Neuronal stem cell (in vitro differentiated cells): ENCODE measurements at regions not wholly inside any gene's neighbourhood (a gene's known extent, or its start where the extent isn't known, plus 50 kb on each side); places are given as distances from the start of the nearest gene placed in this dataset.

Experiments used
- DNase-seq: peaks from one replicate; pipeline ENCODE4 v3.0.0-alpha.2; 2013; ENCODE audit warnings: low spot score
- H2AFZ ChIP-seq: one replicate; pipeline ENCODE4 v1.6.1; 2013; ENCODE audit warnings: mild to moderate bottlenecking, low read length, inconsistent platforms
- H2AK5ac ChIP-seq: 2 replicates; pipeline ENCODE4 v1.6.1; 2013; ENCODE audit warnings: low read depth, mild to moderate bottlenecking, inconsistent platforms, low read length, moderate library complexity, mixed read lengths
- H2BK120ac ChIP-seq: 2 replicates; pipeline ENCODE4 v1.6.1; 2013; ENCODE audit warnings: low read depth, mild to moderate bottlenecking, inconsistent platforms, low read length, moderate library complexity, mixed read lengths
- H2BK12ac ChIP-seq: one replicate; pipeline ENCODE4 v1.6.1; 2013; ENCODE audit warnings: low read length, inconsistent platforms
- H2BK15ac ChIP-seq: 2 replicates; pipeline ENCODE4 v1.6.1; 2013; ENCODE audit warnings: mild to moderate bottlenecking, low read length, inconsistent platforms, mixed read lengths
- H2BK5ac ChIP-seq: one replicate; pipeline ENCODE4 v1.6.1; 2013; ENCODE audit warnings: inconsistent platforms, mild to moderate bottlenecking, low read length, moderate library complexity
- H3K14ac ChIP-seq: one replicate; pipeline ENCODE4 v1.6.1; 2013; ENCODE audit warnings: low read length, inconsistent platforms
- H3K18ac ChIP-seq: 2 replicates; pipeline ENCODE4 v1.6.1; 2013; ENCODE audit warnings: low read length, inconsistent platforms
- H3K23ac ChIP-seq: 2 replicates; pipeline ENCODE4 v1.6.1; 2013; ENCODE audit warnings: low read depth, mild to moderate bottlenecking, mixed read lengths, low read length, inconsistent platforms; ENCODE audit not compliant: poor library complexity
- H3K27ac ChIP-seq: replicated peaks from 3 replicates; pipeline ENCODE4 v1.5.1; 2013; ENCODE audit warnings: low read length, inconsistent platforms
- H3K27me3 ChIP-seq, 3 experiments: 2 replicates each; pipeline ENCODE4 v1.6.1; 2013; ENCODE audit warnings: low read length in 3 of 3, mild to moderate bottlenecking in 2 of 3, inconsistent platforms in 1 of 3, low read depth in 1 of 3, mixed read lengths in 1 of 3, moderate library complexity in 1 of 3; ENCODE audit not compliant: control insufficient read depth in 3 of 3, insufficient read depth in 3 of 3
- H3K36me3 ChIP-seq, 2 donors: replicated peaks in 1 of 2; 2 replicates each; pipeline ENCODE4 v1.6.1; 2013; ENCODE audit warnings: low read length in 2 of 2; ENCODE audit not compliant: control insufficient read depth in 2 of 2, insufficient read depth in 2 of 2
- H3K4ac ChIP-seq: 2 replicates; pipeline ENCODE4 v1.6.1; 2013; ENCODE audit warnings: inconsistent platforms, mild to moderate bottlenecking, low read length, moderate library complexity
- H3K4me1 ChIP-seq, 2 donors: 1 replicate in 1 of 2; 2 replicates in 1 of 2; pipeline ENCODE4 v1.6.1; 2013; ENCODE audit warnings: low read length in 2 of 2, low read depth in 1 of 2; ENCODE audit not compliant: control insufficient read depth in 2 of 2, insufficient read depth in 1 of 2
- H3K4me2 ChIP-seq: one replicate; pipeline ENCODE4 v1.6.1; 2013; ENCODE audit warnings: mild to moderate bottlenecking, low read length, inconsistent platforms; ENCODE audit not compliant: insufficient read depth, poor library complexity, severe bottlenecking
- H3K4me3 ChIP-seq, 2 donors: 2 replicates each; pipeline ENCODE4 v1.5.1; 2013; ENCODE audit warnings: low read length in 2 of 2, mild to moderate bottlenecking in 2 of 2, inconsistent platforms in 1 of 2, moderate library complexity in 1 of 2
- H3K79me1 ChIP-seq: one replicate; pipeline ENCODE4 v1.6.1; 2013; ENCODE audit warnings: low read depth, mild to moderate bottlenecking, inconsistent platforms, low read length, moderate library complexity
- H3K9ac ChIP-seq: one replicate; pipeline ENCODE4 v1.6.1; 2013; ENCODE audit warnings: mild to moderate bottlenecking, low read depth, low read length, inconsistent platforms; ENCODE audit not compliant: poor library complexity
- H3K9me3 ChIP-seq, 2 donors: replicated peaks in 1 of 2; 2 replicates each; pipeline versions ENCODE3 to v1.6.1; 2013; ENCODE audit warnings: low read length in 2 of 2, mild to moderate bottlenecking in 2 of 2, inconsistent platforms in 1 of 2, low read depth in 1 of 2, mixed read lengths in 1 of 2, moderate library complexity in 1 of 2; ENCODE audit not compliant: control insufficient read depth in 2 of 2, insufficient read depth in 1 of 2
- H4K8ac ChIP-seq: one replicate; pipeline ENCODE4 v1.6.1; 2013; ENCODE audit warnings: low read depth, mild to moderate bottlenecking, inconsistent platforms, low read length, moderate library complexity
- H4K91ac ChIP-seq: one replicate; pipeline ENCODE4 v1.6.1; 2013; ENCODE audit warnings: low read length, low read depth, mild to moderate bottlenecking, inconsistent platforms; ENCODE audit not compliant: poor library complexity
- WGBS, 2 donors: extraction: QIAGEN DNeasy Blood & Tissue Kit; methylation state at CpG; one replicate each; pipeline ENCODE4 v1.1.7; 2013; ENCODE audit warnings: missing lambda C conversion rate in 2 of 2, mixed read lengths in 1 of 2; ENCODE audit not compliant: insufficient read length in 2 of 2, insufficient replicate concordance in 1 of 2; ENCODE audit errors: extremely low coverage in 2 of 2; 5-methylcytosine and 5-hydroxymethylcytosine counted together

DNA sequence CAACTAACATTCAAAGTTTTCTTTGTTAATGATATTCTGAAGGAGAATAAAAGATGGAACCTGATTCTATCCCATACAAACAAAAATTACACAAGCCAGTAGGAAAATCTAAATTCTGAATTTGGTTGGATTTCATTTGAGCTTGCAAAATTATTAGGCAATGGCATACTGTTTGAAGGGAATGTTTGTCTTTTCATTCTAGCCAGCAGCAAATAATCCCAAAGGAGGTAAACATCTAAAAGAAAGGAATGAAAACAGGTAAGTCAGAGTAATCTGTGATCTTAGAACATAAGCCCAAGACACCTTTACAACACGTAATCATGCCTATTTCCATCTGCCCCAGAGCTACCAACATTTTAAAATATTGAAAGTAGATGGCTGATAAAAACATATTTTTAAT is 482.1 kb upstream of the CITED2 start:
- Histone ChIP-seq H3K36me3 (no peaks in the 10 kb centered on the region), H3K27me3 (no peaks in the 10 kb centered on the region), H3K9ac (no peak overlapping the region), H3K4ac (no peak overlapping the region), H3K9me3 (no peaks in the 10 kb centered on the region), H4K8ac (no peak overlapping the region), H3K23ac (no peak overlapping the region), H2BK12ac (no peak overlapping the region), H3K27ac (no peak overlapping the region), H2AFZ (peak overlapping the region; percentile 75), H4K91ac (no peak overlapping the region), H3K4me3 (no peak overlapping the region), H3K18ac (no peak overlapping the region), H3K4me1 (peaks cover 0 to 33% of the 10 kb centered on the region in 2 donors), H2BK15ac (no peak overlapping the region), H3K4me2 (no peak overlapping the region), H2BK5ac (no peak overlapping the region), H3K14ac (no peak overlapping the region), H3K79me1 (no peaks in the 10 kb centered on the region), H2BK120ac (no peak overlapping the region), H2AK5ac (no peak overlapping the region)
- DNase-seq, result no peak
- no CpG with 5 or more reads among the region's 1 CpG for WGBS, 2 donors

DNA sequence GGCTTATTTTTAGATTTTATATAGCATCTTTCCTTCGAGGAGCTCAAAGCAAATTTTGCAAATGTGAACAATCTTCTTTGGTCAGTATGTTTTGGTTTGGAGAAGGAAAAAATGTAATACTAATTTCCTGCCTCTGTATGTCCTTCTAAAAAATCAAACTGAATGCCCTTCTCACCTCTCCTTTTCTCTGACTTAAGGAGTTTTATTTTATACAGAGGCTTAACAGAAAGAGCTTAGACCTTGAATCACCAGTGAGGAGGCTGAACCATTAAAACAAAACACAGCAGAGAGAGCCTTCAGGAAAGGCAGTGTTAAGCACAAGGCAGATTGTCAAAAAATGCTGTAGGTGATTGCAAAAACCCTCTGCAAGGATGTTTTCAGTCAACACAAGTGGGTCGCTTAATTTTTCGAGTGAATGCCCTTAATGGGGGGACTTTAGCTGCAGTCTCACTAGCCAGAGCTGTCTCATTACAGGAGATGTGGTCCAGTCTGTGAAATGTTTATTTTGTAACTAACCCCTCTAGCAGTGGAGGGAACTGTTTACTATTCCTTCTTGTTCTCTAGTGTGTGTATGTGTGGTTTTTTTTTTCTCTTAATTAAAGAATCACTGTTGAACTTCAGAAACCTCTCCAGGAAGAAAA is 481.3 kb upstream of the CITED2 start:
- Histone ChIP-seq H2AFZ (peak overlapping the region; percentile 75), H3K14ac (no peak overlapping the region)
- no CpG with 5 or more reads among the region's 3 CpGs for WGBS, 2 donors

DNA sequence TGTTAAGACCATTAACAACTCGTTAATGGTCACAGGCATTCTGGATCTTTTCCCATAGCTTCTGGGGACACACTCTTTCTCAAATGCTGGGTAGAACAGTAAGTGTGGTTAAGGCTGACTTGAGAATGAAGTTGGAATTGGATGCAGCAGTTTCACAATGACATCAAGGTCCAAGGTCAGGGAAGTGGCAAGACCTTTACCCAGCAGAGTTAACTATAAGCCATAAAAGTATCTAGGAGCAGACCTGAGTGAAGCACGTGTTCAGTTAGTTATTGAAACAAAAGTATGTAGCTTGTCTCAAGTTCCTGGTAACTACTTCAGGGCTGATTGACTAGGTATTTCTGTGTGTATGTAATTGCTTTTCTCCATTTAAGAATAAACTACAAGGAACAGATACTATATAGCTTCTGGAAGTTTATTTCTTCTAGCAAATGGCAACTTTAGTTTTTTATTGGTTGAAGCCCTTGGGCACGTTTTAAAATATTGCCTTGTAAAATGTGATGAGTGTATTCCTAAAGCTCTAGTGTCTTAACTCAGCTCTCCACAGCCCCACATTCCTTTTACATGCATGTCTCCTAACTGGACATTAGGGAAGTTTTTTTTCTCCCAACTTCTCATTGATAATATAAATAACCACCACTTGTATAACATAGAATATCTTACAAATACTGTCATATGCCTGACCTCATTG is 479.0 kb upstream of the CITED2 start:
- no peak for DNase-seq
- H3K14ac ChIP-seq, result no peak overlapping the region
- no peak overlapping the region for H3K18ac ChIP-seq
- H3K9me3 ChIP-seq, result no peaks in the 10 kb centered on the region
- no peak overlapping the region for H2AK5ac ChIP-seq
- H3K4ac ChIP-seq, result no peak overlapping the region
- no peak overlapping the region for H2BK12ac ChIP-seq
- H4K91ac ChIP-seq, result no peak overlapping the region
- H2AFZ ChIP-seq, result no peak overlapping the region
- no peak overlapping the region for H3K4me2 ChIP-seq
- H3K4me1 ChIP-seq, result peaks cover 0 to 33% of the 10 kb centered on the region in 2 donors
- no peak overlapping the region for H2BK15ac ChIP-seq
- no peak overlapping the region for H3K23ac ChIP-seq
- H3K4me3 ChIP-seq, result no peak overlapping the region
- H2BK120ac ChIP-seq, result no peak overlapping the region
- H3K36me3 ChIP-seq, result no peaks in the 10 kb centered on the region
- no peaks in the 10 kb centered on the region for H3K27me3 ChIP-seq
- H4K8ac ChIP-seq, result no peak overlapping the region
- H2BK5ac ChIP-seq, result no peak overlapping the region
- H3K79me1 ChIP-seq, result no peaks in the 10 kb centered on the region
- no CpG with 5 or more reads among the region's 3 CpGs for WGBS, 2 donors
- H3K27ac ChIP-seq, result no peak overlapping the region
- H3K9ac ChIP-seq, result no peak overlapping the region

More for the DNA sequence above, 481.3 kb upstream of the CITED2 start:
- H3K18ac ChIP-seq, result no peak overlapping the region
- no peak overlapping the region for H2BK120ac ChIP-seq
- no peak for DNase-seq
- peaks cover 0 to 33% of the 10 kb centered on the region in 2 donors for H3K4me1 ChIP-seq
- H3K4me3 ChIP-seq, result no peak overlapping the region
- H2BK15ac ChIP-seq, result no peak overlapping the region
- no peak overlapping the region for H3K4me2 ChIP-seq
- H4K91ac ChIP-seq, result no peak overlapping the region
- no peak overlapping the region for H3K9ac ChIP-seq
- H3K4ac ChIP-seq, result no peak overlapping the region
- H2AK5ac ChIP-seq, result no peak overlapping the region
- no peak overlapping the region for H3K27ac ChIP-seq
- H3K27me3 ChIP-seq, result no peaks in the 10 kb centered on the region
- H3K36me3 ChIP-seq, result no peaks in the 10 kb centered on the region
- H3K9me3 ChIP-seq, result no peaks in the 10 kb centered on the region
- no peaks in the 10 kb centered on the region for H3K79me1 ChIP-seq
- no peak overlapping the region for H3K23ac ChIP-seq
- H2BK5ac ChIP-seq, result no peak overlapping the region
- no peak overlapping the region for H2BK12ac ChIP-seq
- H4K8ac ChIP-seq, result no peak overlapping the region

DNA sequence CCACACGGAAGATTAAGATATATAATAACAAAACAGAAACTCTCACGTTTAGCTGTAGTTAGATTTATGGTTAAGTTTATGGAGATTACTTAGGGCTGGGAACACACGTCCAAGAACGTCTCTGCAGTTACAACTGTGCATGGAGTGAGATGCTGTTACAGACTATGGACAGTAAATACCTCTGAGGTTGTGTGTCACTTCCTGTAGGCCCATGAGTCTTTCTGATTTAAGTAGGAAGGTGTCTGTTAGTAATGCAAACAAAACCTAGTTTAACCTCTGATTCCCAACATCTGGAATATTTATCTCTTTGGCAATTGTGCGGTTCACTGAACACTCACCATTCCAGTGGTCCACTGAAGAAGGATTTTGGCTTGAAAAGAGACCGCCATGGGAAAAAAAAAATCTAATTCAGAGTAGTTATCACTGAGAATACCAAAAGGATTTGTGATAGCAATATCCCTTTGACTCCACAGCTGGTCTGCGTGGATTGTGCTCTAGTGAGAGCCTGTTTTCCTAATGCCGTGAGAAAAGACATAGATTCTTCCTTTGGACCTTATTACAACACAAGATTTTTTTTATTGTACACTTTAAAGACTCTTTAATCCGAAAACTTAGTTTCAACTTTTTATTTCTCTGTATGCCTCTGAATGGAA is 478.2 kb upstream of the CITED2 start:
- no peak for DNase-seq
- Histone ChIP-seq H3K27ac (no peak overlapping the region), H4K8ac (no peak overlapping the region), H3K4me2 (no peak overlapping the region), H2AFZ (no peak overlapping the region), H4K91ac (no peak overlapping the region), H3K14ac (no peak overlapping the region), H3K27me3 (no peaks in the 10 kb centered on the region), H3K4me3 (no peak overlapping the region), H3K4me1 (peaks cover 0 to 33% of the 10 kb centered on the region in 2 donors), H2BK120ac (no peak overlapping the region), H2BK12ac (no peak overlapping the region), H3K9me3 (no peaks in the 10 kb centered on the region), H3K36me3 (no peaks in the 10 kb centered on the region), H3K9ac (no peak overlapping the region), H3K79me1 (no peaks in the 10 kb centered on the region), H3K18ac (no peak overlapping the region), H2AK5ac (no peak overlapping the region), H3K23ac (no peak overlapping the region), H2BK5ac (no peak overlapping the region), H2BK15ac (no peak overlapping the region), H3K4ac (no peak overlapping the region)
- no CpG with 5 or more reads among the region's 9 CpGs for WGBS, 2 donors
